B cell (primary cell): ENCODE measurements at regions not wholly inside any gene's neighbourhood (a gene's known extent, or its start where the extent isn't known, plus 50 kb on each side); places are given as distances from the start of the nearest gene placed in this dataset.
"Not testable (repeated sequence)": the region's sequence is repeated elsewhere in the genome, so short reads cannot be mapped to it uniquely, and the experiment has no call there.

ENCODE experiments used
- ATAC-seq: fragments of 200-7000 bp; cut with Tn5 transposase; one replicate; pipeline ENCODE4 v1.10.0; 2021; ENCODE audit warnings: low read depth, mild to moderate bottlenecking, moderate number of reproducible peaks, moderate library complexity
- CTCF ChIA-PET: fragments of 350-600 bp; sonication (Branson Sonifier 250); formaldehyde crosslinking; loops from one replicate; lab custom pipeline; 2021; ENCODE audit warnings: antibody characterized with exemption, inconsistent platforms; lab: Charles Lee
- POLR2A ChIA-PET: fragments of 350-600 bp; sonication (Branson Sonifier 250); formaldehyde crosslinking; loops from one replicate; lab custom pipeline; 2021; ENCODE audit warnings: antibody characterized with exemption; lab: Charles Lee
- DNase-seq: peaks from one replicate; pipeline ENCODE4 v3.0.0; 2013
- H2AFZ ChIP-seq: 2 replicates; pipeline ENCODE4 v1.6.1; 2012; ENCODE audit warnings: mild to moderate bottlenecking, low read depth, low read length; ENCODE audit not compliant: insufficient read depth, poor library complexity, severe bottlenecking
- H3K27ac ChIP-seq, 2 donors: 1 replicate in 1 of 2; 2 replicates in 1 of 2; pipeline ENCODE4 v1.5.1; 2012 to 2013; ENCODE audit warnings: low read length in 2 of 2, mild to moderate bottlenecking in 2 of 2, moderate library complexity in 1 of 2
- H3K27me3 ChIP-seq, 4 experiments: fragments of 200-600 bp in 1 of 4; sonication (generic) in 1 of 4; replicated peaks in 1 of 4; 1 replicate in 2 of 4; 2 replicates in 2 of 4; pipeline versions ENCODE4 v1.6.1 to v1.7.0; 2013 to 2016; ENCODE audit warnings: low read length in 3 of 4, mild to moderate bottlenecking in 2 of 4, mixed read lengths in 1 of 4, moderate library complexity in 1 of 4; ENCODE audit not compliant: insufficient read depth in 4 of 4, control insufficient read depth in 3 of 4; ENCODE audit errors: control extremely low read depth in 1 of 4
- H3K36me3 ChIP-seq, 2 experiments: replicated peaks in 1 of 2; 1 replicate in 1 of 2; 2 replicates in 1 of 2; pipeline versions ENCODE4 v1.6.1 to v1.7.1; 2013; ENCODE audit warnings: low read length in 1 of 2; ENCODE audit not compliant: insufficient read depth in 2 of 2, control insufficient read depth in 1 of 2; ENCODE audit errors: control extremely low read depth in 1 of 2, extremely low read depth in 1 of 2
- H3K4me1 ChIP-seq, 2 donors: fragments of 200-600 bp in 1 of 2; sonication (generic) in 1 of 2; 1 replicate in 1 of 2; 2 replicates in 1 of 2; pipeline versions ENCODE4 v1.5.1 to v1.6.1; 2013 to 2017; ENCODE audit warnings: low read length in 2 of 2; ENCODE audit not compliant: control insufficient read depth in 2 of 2, insufficient read depth in 2 of 2
- H3K4me2 ChIP-seq: replicated peaks from 2 replicates; pipeline ENCODE3; 2012; ENCODE audit warnings: mild to moderate bottlenecking, low read depth, low read length; ENCODE audit not compliant: poor library complexity, severe bottlenecking
- H3K4me3 ChIP-seq, 5 experiments: fragments of 200-600 bp in 1 of 5; sonication (generic) in 1 of 5; 1 replicate in 3 of 5; 2 replicates in 2 of 5; pipeline versions ENCODE4 v1.5.1 to v1.7.0; 2011 to 2016; ENCODE audit warnings: low read length in 4 of 5, mild to moderate bottlenecking in 4 of 5, low read depth in 2 of 5, control low read depth in 1 of 5, moderate library complexity in 1 of 5; ENCODE audit not compliant: insufficient read depth in 1 of 5; ENCODE audit errors: control extremely low read depth in 1 of 5, extremely low read depth in 1 of 5
- H3K79me2 ChIP-seq: fragments of 200-600 bp; sonication (generic); one replicate; pipeline ENCODE4 v1.6.0; 2016; ENCODE audit warnings: low read length; ENCODE audit not compliant: control insufficient read depth, insufficient read depth
- H3K9ac ChIP-seq: fragments of 200-600 bp; sonication (generic); 2 replicates; pipeline ENCODE4 v1.6.1; 2017; ENCODE audit warnings: mild to moderate bottlenecking, low read length, moderate library complexity
- H3K9me3 ChIP-seq, 3 donors: one replicate each; pipeline versions ENCODE4 v1.6.1 to v1.7.1; 2013; ENCODE audit warnings: low read length in 2 of 3; ENCODE audit not compliant: control insufficient read depth in 2 of 3, insufficient read depth in 1 of 3; ENCODE audit errors: control extremely low read depth in 1 of 3
- H4K20me1 ChIP-seq: 2 replicates; pipeline ENCODE4 v1.6.0; 2012; ENCODE audit warnings: mild to moderate bottlenecking, low read length; ENCODE audit not compliant: insufficient read depth, control insufficient read depth, poor library complexity, severe bottlenecking
- H3K27ac Mint-ChIP-seq: one replicate; pipeline ENCODE4 v1.8.0; 2021; ENCODE audit warnings: mixed read lengths
- H3K27me3 Mint-ChIP-seq: one replicate; pipeline ENCODE4 v1.8.0; 2021; ENCODE audit warnings: mixed read lengths
- H3K4me1 Mint-ChIP-seq: one replicate; pipeline ENCODE4 v1.8.0; 2021; ENCODE audit warnings: mixed read lengths
- H3K4me3 Mint-ChIP-seq: one replicate; pipeline ENCODE4 v1.8.0; 2021; ENCODE audit warnings: mixed read lengths
- H3K9me3 Mint-ChIP-seq: one replicate; pipeline ENCODE4 v1.8.0; 2022; ENCODE audit warnings: mixed read lengths; ENCODE audit not compliant: insufficient read depth
- CTCF ChIP-seq: fragments of 200-600 bp; IDR thresholded peaks from one replicate; pipeline ENCODE4 v1.8.0; 2022; ENCODE audit warnings: antibody characterized with exemption, mild to moderate bottlenecking
- EZH2 ChIP-seq: IDR thresholded peaks from 2 replicates; pipeline ENCODE4 v1.6.1; 2012; ENCODE audit warnings: borderline replicate concordance, low read depth, mild to moderate bottlenecking, moderate library complexity, low read length; ENCODE audit not compliant: insufficient read depth, poor library complexity, severe bottlenecking
- WGBS: methylation state at CpG from one replicate; pipeline ENCODE4 v1.1.5; 2013; ENCODE audit warnings: missing lambda C conversion rate; ENCODE audit not compliant: insufficient coverage; 5-methylcytosine and 5-hydroxymethylcytosine counted together
- intact Hi-C: fragments of 100-400 bp; cut with micrococcal nuclease; formaldehyde crosslinking; loops from one replicate; pipeline ENCODE4 v1.10.0; 2022

GRCh38 chr16:29154676-29155121, 169.8 kb downstream of the LAT start:
- 94% methylated on average over 12 of the region's 20 CpGs for WGBS
- ATAC-seq = no peak
- Histone ChIP-seq H3K4me2 (no peak overlapping the region), H4K20me1 (no peaks in the 10 kb centered on the region), H2AFZ (no peak overlapping the region), H3K4me3 (no peak overlapping the region), H3K36me3 (no peaks in the 10 kb centered on the region), H3K4me1 (no peaks in the 10 kb centered on the region), H3K9ac (no peak overlapping the region), H3K27ac (no peak overlapping the region), H3K9me3 (peaks cover 0 to 2% (median 0%) of the 10 kb centered on the region in 3 donors), H3K79me2 (no peaks in the 10 kb centered on the region), H3K27me3 (no peaks in the 10 kb centered on the region)
- DNase-seq = no peak
- H3K9me3 Mint-ChIP-seq = no peaks in the 10 kb centered on the region
- intact Hi-C loops = no loop called here
- H3K4me3 Mint-ChIP-seq = no peak overlapping the region
- ChIA-PET POLR2A (interaction anchor here (0.6 kb wide), 1 partner anchor 543 kb away, joined by 4 read pairs; no protein-coding TSS in a partner anchor), CTCF (no interaction called here)
- H3K4me1 Mint-ChIP-seq = peaks cover 6% of the 10 kb centered on the region
- TF ChIP-seq CTCF = no peak
- TF ChIP-seq EZH2 = no peak
- H3K27me3 Mint-ChIP-seq = no peaks in the 10 kb centered on the region
- no peak overlapping the region for H3K27ac Mint-ChIP-seq

- Histone ChIP-seq H3K27ac (no peak overlapping the region), H3K79me2 (no peaks in the 10 kb centered on the region), H3K9me3 (peaks cover 0 to 2% (median 0%) of the 10 kb centered on the region in 3 donors), H3K9ac (no peak overlapping the region), H4K20me1 (no peaks in the 10 kb centered on the region), H2AFZ (no peak overlapping the region), H3K4me2 (no peak overlapping the region), H3K36me3 (no peaks in the 10 kb centered on the region), H3K4me3 (no peak overlapping the region), H3K27me3 (no peaks in the 10 kb centered on the region), H3K4me1 (peaks cover 5 to 6% of the 10 kb centered on the region in 2 donors)
- intact Hi-C loops = no loop called here
- CTCF ChIA-PET = no interaction called here
- ATAC-seq (no peak), DNase-seq (no peak)
- POLR2A ChIA-PET = interaction anchor here (0.6 kb wide), 1 partner anchor 544 kb away, joined by 4 read pairs; no protein-coding TSS in a partner anchor
- H3K27me3 Mint-ChIP-seq = no peaks in the 10 kb centered on the region
- TF ChIP-seq CTCF (no peak), EZH2 (no peak)
- H3K4me1 Mint-ChIP-seq = peaks cover 11% of the 10 kb centered on the region
- H3K27ac Mint-ChIP-seq = no peak overlapping the region
- H3K4me3 Mint-ChIP-seq = no peak overlapping the region
- H3K9me3 Mint-ChIP-seq = no peaks in the 10 kb centered on the region
- WGBS = 81% methylated on average over 18 of the region's 18 CpGs
Observed at GRCh38 chr16:29154088-29154487, 169.2 kb downstream of the LAT start.

GRCh38 chr16:29153307-29153706, 168.5 kb downstream of the LAT start:
- H3K9me3 Mint-ChIP-seq, ATAC-seq, POLR2A ChIA-PET, H3K4me3 Mint-ChIP-seq, H3K27ac ChIP-seq, H3K27me3 Mint-ChIP-seq, H3K4me2 ChIP-seq, H4K20me1 ChIP-seq, H2AFZ ChIP-seq, H3K36me3 ChIP-seq, H3K27me3 ChIP-seq, DNase-seq, H3K79me2 ChIP-seq, H3K9me3 ChIP-seq, CTCF ChIA-PET, H3K4me3 ChIP-seq, H3K27ac Mint-ChIP-seq, H3K9ac ChIP-seq, intact Hi-C loops: not testable (repeated sequence)
- WGBS = 94% methylated on average over 12 of the region's 15 CpGs
- peaks cover 19% of the 10 kb centered on the region for H3K4me1 Mint-ChIP-seq
- H3K4me1 ChIP-seq = peaks cover 12 to 13% of the 10 kb centered on the region in 2 donors
